DND-41 (cell line): ENCODE measurements at regions not wholly inside any gene's neighbourhood (a gene's known extent, or its start where the extent isn't known, plus 50 kb on each side); places are given as distances from the start of the nearest gene placed in this dataset.
A peak's percentile ranks its signal among the peaks of the same experiment; 100 is the strongest.

ENCODE experiments used
- ATAC-seq: fragments of 200-7000 bp; cut with Tn5 transposase; 3 replicates; pipeline ENCODE4 v1.9.1; 2021; ENCODE audit warnings: low read depth; ENCODE audit not compliant: insufficient read depth
- DNase-seq: peaks from one replicate; pipeline ENCODE4 v3.0.0-alpha.2; 2020
- H2AFZ ChIP-seq: 2 replicates; pipeline ENCODE4 v1.6.0; 2012; ENCODE audit warnings: low read depth, low read length
- H3K27ac ChIP-seq: 2 replicates; pipeline ENCODE4 v1.5.1; 2012; ENCODE audit warnings: low read length, inconsistent platforms
- H3K27me3 ChIP-seq: fragments of 200-600 bp; sonication (generic); 2 replicates; pipeline ENCODE4 v1.6.0; 2012; ENCODE audit warnings: low read length, mild to moderate bottlenecking, inconsistent platforms; ENCODE audit not compliant: insufficient read depth, poor library complexity
- H3K36me3 ChIP-seq: 2 replicates; pipeline ENCODE4 v1.5.1; 2012; ENCODE audit warnings: low read length, inconsistent platforms; ENCODE audit not compliant: insufficient read depth
- H3K4me1 ChIP-seq: 2 replicates; pipeline ENCODE4 v1.5.1; 2012; ENCODE audit warnings: mild to moderate bottlenecking, low read length; ENCODE audit not compliant: insufficient read depth
- H3K4me2 ChIP-seq: 2 replicates; pipeline ENCODE4 v1.6.0; 2012; ENCODE audit warnings: mild to moderate bottlenecking, moderate library complexity, low read length, inconsistent platforms; ENCODE audit not compliant: insufficient read depth
- H3K4me3 ChIP-seq, 2 experiments: fragments of 200-600 bp in 1 of 2; shearing (Covaris generic) in 1 of 2; 2 replicates each; pipeline ENCODE4 v1.5.1; 2012 to 2016; ENCODE audit warnings: inconsistent platforms in 2 of 2, low read length in 2 of 2, mild to moderate bottlenecking in 2 of 2, low read depth in 1 of 2, moderate library complexity in 1 of 2
- H3K79me2 ChIP-seq: 2 replicates; pipeline ENCODE4 v1.6.0; 2012; ENCODE audit warnings: low read length, inconsistent platforms; ENCODE audit not compliant: insufficient read depth
- H3K9ac ChIP-seq: 2 replicates; pipeline ENCODE4 v1.6.0; 2012; ENCODE audit warnings: low read depth, mild to moderate bottlenecking, inconsistent platforms, low read length, moderate library complexity
- H3K9me3 ChIP-seq: 2 replicates; pipeline ENCODE4 v1.5.1; 2012; ENCODE audit warnings: low read length, moderate library complexity, mild to moderate bottlenecking, inconsistent platforms; ENCODE audit not compliant: insufficient read depth, severe bottlenecking
- H4K20me1 ChIP-seq: 2 replicates; pipeline ENCODE4 v1.6.0; 2012; ENCODE audit warnings: low read length; ENCODE audit not compliant: insufficient read depth
- CTCF ChIP-seq: IDR thresholded peaks from 2 replicates; pipeline ENCODE4 v1.5.1; 2012; ENCODE audit warnings: borderline replicate concordance, low read length, moderate library complexity, mild to moderate bottlenecking; ENCODE audit not compliant: poor library complexity, severe bottlenecking; ENCODE audit errors: extremely low read depth
- EZH2 ChIP-seq: IDR thresholded peaks from 3 replicates; pipeline ENCODE4 v1.6.1; 2012; ENCODE audit warnings: borderline replicate concordance, low read depth, mild to moderate bottlenecking, moderate library complexity, low read length, inconsistent platforms; ENCODE audit not compliant: severe bottlenecking

GRCh38 chr2:43049836-43050801 is 176.3 kb downstream of the ZFP36L2 start:
- DNase-seq: peak; percentile 96
- Histone ChIP-seq H4K20me1 (no peaks in the 10 kb centered on the region), H3K9me3 (no peaks in the 10 kb centered on the region), H3K9ac (peak overlapping the region; percentile 64), H3K79me2 (no peaks in the 10 kb centered on the region), H2AFZ (no peak overlapping the region), H3K4me2 (peak overlapping the region; percentile 59), H3K4me1 (peaks cover 96% of the 10 kb centered on the region), H3K27me3 (no peaks in the 10 kb centered on the region), H3K4me3 (peak overlapping the region in 1 of 2 experiments; percentile 44; a peak in 1 of 4 replicates), H3K36me3 (no peaks in the 10 kb centered on the region), H3K27ac (peak overlapping the region; percentile 96)
- TF ChIP-seq EZH2: no peak
- peak; percentile 2 for TF ChIP-seq CTCF
- ATAC-seq: peak; percentile 54

GRCh38 chr2:43047187-43047780 is 179.1 kb downstream of the ZFP36L2 start:
- peak; percentile 25 for ATAC-seq
- Histone ChIP-seq H3K4me3 (peak overlapping the region in 1 of 2 experiments; percentile 44; a peak in 2 of 4 replicates), H2AFZ (no peak overlapping the region), H3K27me3 (no peaks in the 10 kb centered on the region), H4K20me1 (no peaks in the 10 kb centered on the region), H3K4me1 (peaks cover 76% of the 10 kb centered on the region), H3K79me2 (no peaks in the 10 kb centered on the region), H3K9ac (peak overlapping the region; percentile 51), H3K36me3 (no peaks in the 10 kb centered on the region), H3K4me2 (peak overlapping the region; percentile 62), H3K9me3 (no peaks in the 10 kb centered on the region), H3K27ac (peak overlapping the region; percentile 90)
- TF ChIP-seq CTCF (no peak), EZH2 (no peak)
- DNase-seq: peak; percentile 87

- Histone ChIP-seq H3K36me3 (no peaks in the 10 kb centered on the region), H3K9me3 (no peaks in the 10 kb centered on the region), H3K4me3 (no peak overlapping the region), H3K79me2 (no peaks in the 10 kb centered on the region), H3K27ac (peak overlapping the region; percentile 90), H3K4me2 (peak overlapping the region; percentile 62), H2AFZ (no peak overlapping the region), H4K20me1 (no peaks in the 10 kb centered on the region), H3K27me3 (no peaks in the 10 kb centered on the region), H3K9ac (peak overlapping the region; percentile 51), H3K4me1 (peaks cover 75% of the 10 kb centered on the region)
- no peak for TF ChIP-seq EZH2
- ATAC-seq: no peak
- no peak for DNase-seq
Observed at GRCh38 chr2:43045866-43046265, 180.5 kb downstream of the ZFP36L2 start.
